GM13976 (cell line): ENCODE measurements at regions not wholly inside any gene's neighbourhood (a gene's known extent, or its start where the extent isn't known, plus 50 kb on each side); places are given as distances from the start of the nearest gene placed in this dataset.

Source experiments
- DNase-seq: peaks from one replicate; pipeline ENCODE4 v3.0.0; 2012; ENCODE audit warnings: low spot score
- in situ Hi-C: fragments of 300-500 bp; cut with MboI; formaldehyde crosslinking; loops from one replicate; pipeline ENCODE4 v1.12.0; 2022; ENCODE audit warnings: low sequenced_read_pairs, mixed read lengths, inconsistent platforms; ENCODE audit not compliant: unreplicated experiment
- TF ChIP-seq, protein P1 (sequence below): IDR thresholded peaks from 2 replicates; pipeline ENCODE4 v1.5.1; 2012; ENCODE audit warnings: borderline replicate concordance, mild to moderate bottlenecking; ENCODE audit not compliant: insufficient read depth; ENCODE audit errors: extremely low read depth, missing control alignments, control extremely low read depth

DNA sequence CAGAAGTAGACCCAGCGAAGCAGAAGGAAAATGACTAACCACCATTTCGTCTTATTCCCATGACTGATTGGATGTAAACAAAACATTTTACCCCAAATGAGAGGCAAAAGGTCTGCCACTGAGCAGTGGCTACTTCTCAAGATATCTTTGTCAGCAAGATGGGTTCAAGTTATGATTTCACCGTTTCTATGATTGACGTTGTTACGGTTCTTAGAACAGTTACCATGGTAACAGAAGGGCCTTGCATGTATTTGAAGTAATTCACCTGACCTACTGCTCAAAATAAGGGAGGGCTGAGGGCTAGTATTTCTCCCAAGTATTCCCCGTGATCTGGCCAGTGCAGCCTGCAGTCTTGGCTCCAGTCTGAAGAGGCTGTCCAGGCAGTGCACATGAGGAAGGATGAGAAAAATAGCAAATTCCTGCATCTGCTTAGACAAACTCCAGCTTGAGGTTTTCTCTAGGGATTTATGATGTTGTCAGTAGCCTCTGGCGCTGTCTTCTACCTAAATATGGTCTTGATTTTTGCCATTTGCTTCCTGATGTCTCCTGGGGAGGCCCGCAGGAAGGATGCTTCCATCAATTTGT is 372.7 kb downstream of the TMEM38B start:
- DNase-seq = no peak
- in situ Hi-C loops = no loop called here
- TF ChIP-seq, protein P1, sequence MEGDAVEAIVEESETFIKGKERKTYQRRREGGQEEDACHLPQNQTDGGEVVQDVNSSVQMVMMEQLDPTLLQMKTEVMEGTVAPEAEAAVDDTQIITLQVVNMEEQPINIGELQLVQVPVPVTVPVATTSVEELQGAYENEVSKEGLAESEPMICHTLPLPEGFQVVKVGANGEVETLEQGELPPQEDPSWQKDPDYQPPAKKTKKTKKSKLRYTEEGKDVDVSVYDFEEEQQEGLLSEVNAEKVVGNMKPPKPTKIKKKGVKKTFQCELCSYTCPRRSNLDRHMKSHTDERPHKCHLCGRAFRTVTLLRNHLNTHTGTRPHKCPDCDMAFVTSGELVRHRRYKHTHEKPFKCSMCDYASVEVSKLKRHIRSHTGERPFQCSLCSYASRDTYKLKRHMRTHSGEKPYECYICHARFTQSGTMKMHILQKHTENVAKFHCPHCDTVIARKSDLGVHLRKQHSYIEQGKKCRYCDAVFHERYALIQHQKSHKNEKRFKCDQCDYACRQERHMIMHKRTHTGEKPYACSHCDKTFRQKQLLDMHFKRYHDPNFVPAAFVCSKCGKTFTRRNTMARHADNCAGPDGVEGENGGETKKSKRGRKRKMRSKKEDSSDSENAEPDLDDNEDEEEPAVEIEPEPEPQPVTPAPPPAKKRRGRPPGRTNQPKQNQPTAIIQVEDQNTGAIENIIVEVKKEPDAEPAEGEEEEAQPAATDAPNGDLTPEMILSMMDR = no peak

DNA sequence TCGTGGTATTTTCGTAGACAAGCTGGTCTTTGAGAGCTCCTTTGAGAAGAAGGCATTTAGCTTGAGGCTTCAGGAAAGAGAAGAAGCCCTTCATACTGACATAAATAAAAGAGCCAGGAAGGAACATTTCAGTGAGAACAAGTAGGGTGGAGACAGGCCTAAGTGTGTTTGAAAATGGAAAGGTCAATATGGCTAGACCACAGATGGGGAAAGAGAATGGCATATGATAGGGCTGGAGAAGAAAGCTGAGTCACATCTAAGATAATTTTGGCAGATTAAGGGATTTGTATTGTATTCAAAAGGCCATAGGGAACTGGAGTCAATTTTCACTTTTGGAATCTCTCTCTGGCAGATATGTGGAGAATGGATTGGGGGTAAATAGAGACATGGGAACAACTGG is 374.9 kb downstream of the TMEM38B start:
- DNase-seq = no peak
- TF ChIP-seq, protein P1 = no peak
- in situ Hi-C loops = no loop called here

DNA sequence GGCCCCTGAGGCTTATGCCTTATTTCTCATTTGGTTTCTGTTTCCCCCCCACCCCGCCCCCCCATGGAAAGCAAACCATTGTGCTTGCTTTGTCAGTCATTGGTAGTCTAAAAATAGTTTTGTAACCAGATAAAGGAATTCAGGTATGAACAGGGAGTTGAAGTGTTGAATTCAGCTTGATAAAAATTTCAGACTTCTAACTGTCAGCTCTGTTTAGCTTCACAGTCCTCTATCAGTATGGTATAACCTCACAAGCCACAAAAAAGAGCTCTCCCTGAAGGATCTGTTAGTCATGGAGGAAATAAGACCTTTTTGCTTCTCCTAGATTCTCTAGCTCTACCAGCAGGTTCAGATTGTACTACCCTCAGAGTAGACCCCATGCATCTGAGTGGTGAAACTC is 378.1 kb downstream of the TMEM38B start:
- no peak for DNase-seq
- in situ Hi-C loops = no loop called here
- TF ChIP-seq, protein P1 = no peak

DNA sequence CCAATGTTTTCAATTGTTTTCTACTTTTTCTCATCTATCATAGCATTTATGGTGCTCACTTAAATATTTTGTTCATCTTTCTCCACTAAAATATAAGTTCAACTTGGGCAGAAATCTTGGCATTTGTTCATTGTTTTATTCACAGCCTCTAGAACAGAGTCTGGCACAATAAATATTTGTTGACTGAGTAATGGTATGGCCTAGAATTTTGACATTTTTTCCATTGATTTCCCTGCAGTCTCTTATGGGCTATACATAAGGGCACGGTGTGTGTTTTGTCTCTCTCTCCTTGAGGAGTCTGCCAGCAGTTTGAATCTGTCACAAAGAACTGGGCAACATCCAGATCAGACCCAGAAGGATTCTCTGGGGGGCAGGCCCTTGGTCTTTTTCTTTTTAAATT is 379.7 kb downstream of the TMEM38B start:
- in situ Hi-C loops = no loop called here
- TF ChIP-seq, protein P1 = no peak
- no peak for DNase-seq

DNA sequence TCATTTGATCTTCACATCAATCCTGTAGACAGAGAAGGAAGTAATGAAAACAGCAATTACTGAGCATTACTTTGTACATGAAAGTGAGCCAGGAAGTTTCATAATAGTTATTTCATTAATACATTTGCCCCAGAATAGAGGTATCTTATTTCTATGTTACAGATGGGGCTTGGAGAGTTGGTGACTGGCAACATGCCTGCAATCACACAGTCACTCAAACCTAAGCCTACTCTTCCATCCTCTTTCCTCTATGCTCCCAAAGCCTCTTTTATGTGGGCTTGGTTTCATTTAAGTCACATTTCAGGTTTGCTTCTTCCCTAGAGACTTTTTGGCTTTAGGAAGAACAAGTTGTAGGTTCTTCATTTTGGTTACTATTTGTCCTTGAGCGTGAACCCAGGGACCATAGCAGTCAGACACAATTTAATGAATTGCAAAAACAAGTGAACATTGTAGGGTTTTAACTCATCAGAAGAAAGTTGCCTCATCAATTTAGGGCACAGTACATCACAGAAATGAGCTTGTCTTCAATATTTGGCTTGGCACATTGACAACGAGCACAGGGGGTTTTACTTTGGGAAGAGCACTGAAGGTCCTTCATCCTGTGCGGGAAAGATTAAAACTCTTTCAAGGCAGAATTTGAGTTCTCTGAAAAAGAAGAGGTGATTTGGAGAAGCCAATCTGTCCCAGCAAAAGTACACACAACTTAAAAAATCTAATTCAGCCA is 381.1 kb downstream of the TMEM38B start:
- in situ Hi-C loops = no loop called here
- TF ChIP-seq, protein P1 = no peak
- no peak for DNase-seq

DNA sequence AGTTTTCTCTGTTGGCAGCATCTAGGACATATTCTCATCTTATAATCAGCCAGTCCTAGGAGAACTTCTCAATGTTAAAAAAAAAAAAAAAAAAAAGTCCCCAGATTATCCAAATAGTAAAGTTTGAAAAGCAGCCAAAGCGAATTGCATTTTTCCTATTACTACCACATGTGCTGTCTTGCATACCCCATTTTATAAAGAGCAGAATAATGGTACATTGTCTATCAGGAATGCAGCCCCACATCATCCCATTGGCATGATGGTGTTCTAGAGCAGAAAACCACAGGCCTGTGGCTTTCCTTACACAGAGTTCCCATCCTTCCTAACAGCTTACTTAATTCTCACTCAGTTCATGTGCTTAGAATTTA is 381.6 kb downstream of the TMEM38B start:
- no peak for DNase-seq
- TF ChIP-seq, protein P1 = no peak
- in situ Hi-C loops = no loop called here
